ENCODE measurements at regions not wholly inside any gene's neighbourhood (a gene's known extent, or its start where the extent isn't known, plus 50 kb on each side); places are given as distances from the start of the nearest gene placed in this dataset.
"Not testable (repeated sequence)": the region's sequence is repeated elsewhere in the genome, so short reads cannot be mapped to it uniquely, and the experiment has no call there.

- DNase-seq: no peak
- H3K27ac ChIP-seq (ENCODE audit: low read depth in 1 of 2, low read length in 1 of 2): no peak overlapping the region
- peaks cover 0 to 53% (median 17%) of the 10 kb centered on the region in 5 donors for H3K4me1 ChIP-seq (ENCODE audit: control insufficient read depth in 5 of 5, insufficient read depth in 5 of 5, low read length in 5 of 5)
- no peaks in the 10 kb centered on the region for H3K27me3 ChIP-seq (ENCODE audit: control insufficient read depth in 3 of 3, insufficient read depth in 3 of 3, low read length in 2 of 3)
- H3K36me3 ChIP-seq (ENCODE audit: control insufficient read depth in 4 of 4, insufficient read depth in 4 of 4, low read length in 4 of 4): no peaks in the 10 kb centered on the region
- ATAC-seq (ENCODE audit: insufficient read depth, low FRiP score): no peak
- H3K4me3 ChIP-seq: no peak overlapping the region
- no peak for TF ChIP-seq CTCF (IDR thresholded peaks at IDR 0.05; ENCODE audit: control extremely low read depth, extremely low read depth)
- no peaks in the 10 kb centered on the region for H3K9me3 ChIP-seq (ENCODE audit: control insufficient read depth in 4 of 4, insufficient read depth in 3 of 4, low read length in 3 of 4)
- 82 to 88% methylated on average over 5 of the region's 5 CpGs for WGBS, 2 donors
- no peak overlapping the region for H3K9ac ChIP-seq (ENCODE audit: insufficient read depth in 1 of 2, low read length in 2 of 2)
These were observed 67.6 kb downstream of the C9orf50 start for GRCh38 chr9:129553277-129553676.

GRCh38 chr9:129552064-129552463 is 68.8 kb downstream of the C9orf50 start:
- H3K9ac ChIP-seq (ENCODE audit: insufficient read depth in 1 of 2, low read length in 2 of 2): no peak overlapping the region
- H3K4me1 ChIP-seq (ENCODE audit: control insufficient read depth in 5 of 5, insufficient read depth in 5 of 5, low read length in 5 of 5): peaks cover 0 to 41% (median 16%) of the 10 kb centered on the region in 5 donors
- ATAC-seq (ENCODE audit: insufficient read depth, low FRiP score) (no peak), DNase-seq (peak in 1 of 3 donors; percentile 34)
- H3K36me3 ChIP-seq (ENCODE audit: control insufficient read depth in 4 of 4, insufficient read depth in 4 of 4, low read length in 4 of 4): no peaks in the 10 kb centered on the region
- TF ChIP-seq CTCF (IDR thresholded peaks at IDR 0.05; ENCODE audit: control extremely low read depth, extremely low read depth): no peak
- no peaks in the 10 kb centered on the region for H3K9me3 ChIP-seq (ENCODE audit: control insufficient read depth in 4 of 4, insufficient read depth in 3 of 4, low read length in 3 of 4)
- no peak overlapping the region for H3K4me3 ChIP-seq
- whole genome bisulfite sequencing, 2 donors: 84 to 91% methylated on average over 6 of the region's 6 CpGs
- no peak overlapping the region for H3K27ac ChIP-seq (ENCODE audit: low read depth in 1 of 2, low read length in 1 of 2)
- H3K27me3 ChIP-seq (ENCODE audit: control insufficient read depth in 3 of 3, insufficient read depth in 3 of 3, low read length in 2 of 3): no peaks in the 10 kb centered on the region

GRCh38 chr9:129551393-129551973 is 69.4 kb downstream of the C9orf50 start:
- no peaks in the 10 kb centered on the region for H3K36me3 ChIP-seq (ENCODE audit: control insufficient read depth in 4 of 4, insufficient read depth in 4 of 4, low read length in 4 of 4)
- H3K4me3 ChIP-seq: no peak overlapping the region
- ATAC-seq (ENCODE audit: insufficient read depth, low FRiP score) (no peak), DNase-seq (no peak)
- no peak for TF ChIP-seq CTCF (IDR thresholded peaks at IDR 0.05; ENCODE audit: control extremely low read depth, extremely low read depth)
- H3K27me3 ChIP-seq (ENCODE audit: control insufficient read depth in 3 of 3, insufficient read depth in 3 of 3, low read length in 2 of 3): no peaks in the 10 kb centered on the region
- H3K4me1 ChIP-seq (ENCODE audit: control insufficient read depth in 5 of 5, insufficient read depth in 5 of 5, low read length in 5 of 5): peaks cover 0 to 35% (median 16%) of the 10 kb centered on the region in 5 donors
- 83 to 88% methylated on average over 3 of the region's 3 CpGs for WGBS, 2 donors
- H3K9ac ChIP-seq (ENCODE audit: insufficient read depth in 1 of 2, low read length in 2 of 2): no peak overlapping the region
- H3K27ac ChIP-seq (ENCODE audit: low read depth in 1 of 2, low read length in 1 of 2): no peak overlapping the region
- H3K9me3 ChIP-seq (ENCODE audit: control insufficient read depth in 4 of 4, insufficient read depth in 3 of 4, low read length in 3 of 4): no peaks in the 10 kb centered on the region

- 78 to 93% methylated on average over 11 of the region's 11 CpGs for WGBS, 2 donors
- DNase-seq; H3K27me3 ChIP-seq (ENCODE audit: control insufficient read depth in 3 of 3, insufficient read depth in 3 of 3, low read length in 2 of 3); H3K4me3 ChIP-seq; H3K36me3 ChIP-seq (ENCODE audit: control insufficient read depth in 4 of 4, insufficient read depth in 4 of 4, low read length in 4 of 4); ATAC-seq (ENCODE audit: insufficient read depth, low FRiP score); H3K27ac ChIP-seq (ENCODE audit: low read depth in 1 of 2, low read length in 1 of 2); H3K9me3 ChIP-seq (ENCODE audit: control insufficient read depth in 4 of 4, insufficient read depth in 3 of 4, low read length in 3 of 4): not testable (repeated sequence)
- H3K4me1 ChIP-seq (ENCODE audit: control insufficient read depth in 5 of 5, insufficient read depth in 5 of 5, low read length in 5 of 5): peaks cover 0 to 30% (median 16%) of the 10 kb centered on the region in 5 donors
- peak overlapping the region in 1 of 2 donors; percentile 84 for H3K9ac ChIP-seq (ENCODE audit: insufficient read depth in 1 of 2, low read length in 2 of 2)
These were observed 69.9 kb downstream of the C9orf50 start for GRCh38 chr9:129550977-129551376.

Measured in lung (tissue), 11 donors.